Psoas muscle (tissue), 7 donors: ENCODE measurements at regions not wholly inside any gene's neighbourhood (a gene's known extent, or its start where the extent isn't known, plus 50 kb on each side); places are given as distances from the start of the nearest gene placed in this dataset.

Experiments
- ATAC-seq, 4 donors: fragments of 200-7000 bp; cut with Tn5 transposase; one replicate each; pipeline ENCODE4 v1.9.1; 2020; ENCODE audit warnings: moderate library complexity in 3 of 4, mild to moderate bottlenecking in 2 of 4
- DNase-seq, 2 donors: peaks; one replicate each; pipeline ENCODE4 v3.0.0-alpha.2; 2020
- H3K27ac ChIP-seq: fragments of 200-600 bp; one replicate; pipeline ENCODE4 v1.8.0; 2022
- H3K27me3 ChIP-seq, 3 donors: fragments of 200-600 bp in 1 of 3; one replicate each; pipeline versions ENCODE4 v1.6.1 to v1.8.0; 2013 to 2022; ENCODE audit warnings: low read length in 2 of 3, mild to moderate bottlenecking in 2 of 3, moderate library complexity in 1 of 3; ENCODE audit not compliant: insufficient read depth in 3 of 3
- H3K36me3 ChIP-seq, 2 donors: fragments of 200-600 bp in 1 of 2; one replicate each; pipeline versions ENCODE4 v1.6.1 to v1.8.0; 2013 to 2022; ENCODE audit warnings: low read depth in 1 of 2, mild to moderate bottlenecking in 1 of 2, moderate library complexity in 1 of 2; ENCODE audit not compliant: insufficient read depth in 1 of 2
- H3K4me1 ChIP-seq: fragments of 200-600 bp; one replicate; pipeline ENCODE4 v1.8.0; 2022
- H3K4me3 ChIP-seq: fragments of 200-600 bp; one replicate; pipeline ENCODE4 v1.8.0; 2022; ENCODE audit warnings: mild to moderate bottlenecking
- H3K9me3 ChIP-seq: fragments of 200-600 bp; one replicate; pipeline ENCODE4 v1.8.0; 2022
- WGBS, 3 donors: extraction: QIAGEN DNeasy Blood & Tissue Kit; methylation state at CpG; one replicate each; pipeline versions ENCODE4 v1.1.6 to v1.1.7; 2013; 5-methylcytosine and 5-hydroxymethylcytosine counted together
- intact Hi-C, 2 donors: fragments of 100-400 bp; cut with DNase I; formaldehyde crosslinking; loops; one replicate each; pipeline versions ENCODE4 v1.11.0 to v1.14.2; 2022
- TF ChIP-seq, protein P1 (sequence below): fragments of 200-600 bp; IDR thresholded peaks from one replicate; pipeline ENCODE4 v1.8.0; 2022; ENCODE audit warnings: antibody characterized with exemption
- donor health status: healthy with polysubstance abuse.
- donor health status: DM: no; HTN: no; CAD: no; lungs with moderate emphysema.
- donor health status: Bipolar disorder and iron deficiency.
- donor health status: healthy.
- donor health status: DM: yes; HTN: yes; CAD: no.
- donor health status: DM: no; HTN: no; CAD: no.
- donor health status: DM: yes; HTN: yes; CAD: no.

DNA sequence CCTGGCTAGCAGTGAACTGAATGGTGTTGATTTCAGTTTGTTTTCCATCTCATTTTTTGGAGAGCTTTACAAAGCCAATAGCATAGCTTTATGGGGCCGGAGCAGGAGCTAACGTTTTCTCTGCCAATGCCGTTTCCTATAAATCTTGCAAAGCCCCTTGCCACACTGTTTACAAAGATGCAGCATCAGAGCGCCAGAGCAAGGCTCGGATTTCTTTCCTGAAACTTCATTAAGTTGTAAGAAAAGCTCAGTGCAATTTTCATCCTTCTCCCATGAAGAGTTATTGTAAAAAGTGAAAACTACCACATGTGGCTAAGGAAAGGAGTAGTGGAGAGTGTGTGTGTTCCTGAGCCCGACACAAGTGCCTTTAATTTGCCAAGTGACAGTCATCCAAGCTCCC, 178.2 kb upstream of the GDNF start:
- no peaks in the 10 kb centered on the region for H3K27me3 ChIP-seq
- H3K36me3 ChIP-seq = no peaks in the 10 kb centered on the region
- no peaks in the 10 kb centered on the region for H3K9me3 ChIP-seq
- WGBS, 3 donors = 43 to 67% (median 60%) methylated on average over 6 of the region's 6 CpGs
- ATAC-seq = no peak
- no peak overlapping the region for H3K4me3 ChIP-seq
- H3K27ac ChIP-seq = no peak overlapping the region
- no peak for DNase-seq
- H3K4me1 ChIP-seq = peaks cover 5% of the 10 kb centered on the region
- TF ChIP-seq, protein P1, sequence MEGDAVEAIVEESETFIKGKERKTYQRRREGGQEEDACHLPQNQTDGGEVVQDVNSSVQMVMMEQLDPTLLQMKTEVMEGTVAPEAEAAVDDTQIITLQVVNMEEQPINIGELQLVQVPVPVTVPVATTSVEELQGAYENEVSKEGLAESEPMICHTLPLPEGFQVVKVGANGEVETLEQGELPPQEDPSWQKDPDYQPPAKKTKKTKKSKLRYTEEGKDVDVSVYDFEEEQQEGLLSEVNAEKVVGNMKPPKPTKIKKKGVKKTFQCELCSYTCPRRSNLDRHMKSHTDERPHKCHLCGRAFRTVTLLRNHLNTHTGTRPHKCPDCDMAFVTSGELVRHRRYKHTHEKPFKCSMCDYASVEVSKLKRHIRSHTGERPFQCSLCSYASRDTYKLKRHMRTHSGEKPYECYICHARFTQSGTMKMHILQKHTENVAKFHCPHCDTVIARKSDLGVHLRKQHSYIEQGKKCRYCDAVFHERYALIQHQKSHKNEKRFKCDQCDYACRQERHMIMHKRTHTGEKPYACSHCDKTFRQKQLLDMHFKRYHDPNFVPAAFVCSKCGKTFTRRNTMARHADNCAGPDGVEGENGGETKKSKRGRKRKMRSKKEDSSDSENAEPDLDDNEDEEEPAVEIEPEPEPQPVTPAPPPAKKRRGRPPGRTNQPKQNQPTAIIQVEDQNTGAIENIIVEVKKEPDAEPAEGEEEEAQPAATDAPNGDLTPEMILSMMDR = no peak
- intact Hi-C loops = no loop called here

DNA sequence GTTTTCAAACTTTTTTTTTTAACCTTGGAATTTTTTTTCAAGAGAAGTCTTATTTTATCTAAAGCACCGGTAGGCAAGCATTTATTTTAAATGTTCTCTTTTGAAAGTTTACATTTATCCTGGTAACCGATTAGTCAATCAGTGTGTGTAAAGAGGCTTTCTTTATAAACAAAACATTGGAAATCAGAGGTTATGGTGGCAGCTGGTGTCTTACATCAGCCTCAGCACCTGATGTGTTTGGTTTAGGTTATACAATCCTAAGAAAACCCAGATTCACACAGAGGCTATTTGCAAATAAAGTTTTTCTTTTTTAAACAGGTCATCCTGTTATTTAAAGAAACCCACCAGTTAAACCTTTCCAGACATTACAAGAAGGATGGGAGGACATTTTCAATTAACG, 173.3 kb upstream of the GDNF start:
- H3K36me3 ChIP-seq = no peaks in the 10 kb centered on the region
- no peaks in the 10 kb centered on the region for H3K27me3 ChIP-seq
- no peak overlapping the region for H3K27ac ChIP-seq
- TF ChIP-seq, protein P1 = no peak
- 74 to 82% (median 79%) methylated on average over 3 of the region's 3 CpGs for WGBS, 3 donors
- no peak for ATAC-seq
- no peaks in the 10 kb centered on the region for H3K9me3 ChIP-seq
- intact Hi-C loops = no loop called here
- peaks cover 18% of the 10 kb centered on the region for H3K4me1 ChIP-seq
- no peak for DNase-seq
- no peak overlapping the region for H3K4me3 ChIP-seq

DNA sequence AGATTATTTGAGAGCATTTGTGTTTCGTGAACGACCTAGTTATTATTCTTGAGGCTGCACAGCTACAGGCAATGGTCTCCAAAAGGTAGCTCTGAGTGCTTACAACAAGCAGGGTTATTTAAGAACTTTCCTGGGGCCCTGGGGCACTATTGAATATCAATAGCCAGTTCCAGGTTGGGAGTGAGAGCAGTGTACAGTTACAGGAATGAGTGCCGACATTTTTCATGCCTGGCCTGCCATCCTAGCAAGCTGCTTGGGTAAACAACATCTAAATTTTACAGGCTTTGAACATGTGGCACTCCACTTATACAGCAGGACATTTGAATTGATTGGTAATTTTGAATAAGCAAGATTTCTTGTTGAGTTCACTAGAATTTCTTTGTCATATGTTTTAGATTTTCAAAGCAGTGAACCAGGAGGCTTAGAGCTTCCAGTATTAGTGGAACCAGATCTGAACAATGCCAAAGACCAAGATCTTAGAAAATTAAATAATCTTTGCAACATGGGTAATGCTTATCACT, 171.9 kb upstream of the GDNF start:
- H3K27ac ChIP-seq = peak overlapping the region; percentile 39
- H3K4me1 ChIP-seq = peaks cover 13% of the 10 kb centered on the region
- no peaks in the 10 kb centered on the region for H3K27me3 ChIP-seq
- WGBS, 3 donors = 13 to 24% (median 14%) methylated on average over 3 of the region's 3 CpGs
- H3K36me3 ChIP-seq = no peaks in the 10 kb centered on the region
- H3K9me3 ChIP-seq = no peaks in the 10 kb centered on the region
- H3K4me3 ChIP-seq = peak overlapping the region; percentile 1
- intact Hi-C loops = no loop called here
- DNase-seq = no peak
- peak in 2 of 4 donors; percentile 36 to 51 for ATAC-seq
- TF ChIP-seq, protein P1 = no peak

DNA sequence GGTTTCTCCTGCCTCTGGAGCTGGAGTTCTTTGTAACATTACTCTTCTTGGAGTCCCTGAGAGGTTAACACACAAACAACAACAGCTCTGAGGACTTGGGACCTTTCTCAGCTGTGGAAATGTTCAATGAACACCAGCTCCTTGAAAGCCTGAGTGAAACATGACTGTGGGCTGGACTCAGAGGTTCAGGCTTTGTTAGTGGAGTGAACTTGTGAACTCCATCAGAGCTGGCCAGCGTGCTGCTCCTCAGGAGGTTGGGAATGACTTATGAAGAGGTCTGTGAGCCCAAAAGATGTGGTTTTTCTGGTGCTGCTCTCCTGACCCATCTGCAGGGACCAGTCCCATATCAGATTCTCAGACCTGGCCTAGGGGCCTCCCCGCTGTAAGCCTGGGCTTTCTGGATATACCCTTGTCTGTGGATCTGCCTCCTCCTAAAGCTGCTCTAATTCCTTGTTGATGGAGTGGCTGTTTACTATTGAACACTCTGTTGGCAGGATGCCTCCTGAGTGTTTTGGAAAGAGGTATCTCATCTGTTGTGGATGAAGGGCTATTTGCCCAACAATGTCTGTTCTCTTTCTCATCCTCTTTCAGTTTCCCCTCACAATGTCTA, 170.0 kb upstream of the GDNF start:
- H3K27ac ChIP-seq = no peak overlapping the region
- H3K4me1 ChIP-seq = peaks cover 13% of the 10 kb centered on the region
- ATAC-seq = no peak
- no peaks in the 10 kb centered on the region for H3K9me3 ChIP-seq
- no peaks in the 10 kb centered on the region for H3K36me3 ChIP-seq
- no peak overlapping the region for H3K4me3 ChIP-seq
- 73 to 80% (median 74%) methylated on average over 2 of the region's 2 CpGs for WGBS, 3 donors
- H3K27me3 ChIP-seq = no peaks in the 10 kb centered on the region
- TF ChIP-seq, protein P1 = no peak
- no peak for DNase-seq
- intact Hi-C loops = no loop called here

DNA sequence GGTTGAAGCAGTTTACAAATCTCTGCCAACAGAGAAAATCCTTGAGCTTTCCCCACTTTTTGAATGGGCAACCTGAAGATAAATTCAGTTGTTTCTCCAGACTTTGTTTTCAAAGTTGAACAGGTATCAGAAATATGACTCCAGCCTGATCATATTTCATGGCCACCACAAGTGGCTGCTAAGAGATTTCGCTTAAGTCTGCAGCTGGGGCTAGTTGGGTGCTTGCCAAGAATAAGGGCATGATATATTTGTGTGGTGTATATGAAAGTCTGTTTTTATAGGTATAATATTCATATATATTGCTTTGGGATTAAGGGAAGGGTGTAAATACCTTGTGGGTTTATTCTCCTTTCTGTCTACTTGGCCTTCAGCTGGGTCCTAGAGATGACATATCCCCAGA, 168.4 kb upstream of the GDNF start:
- ATAC-seq (no peak), DNase-seq (no peak)
- Histone ChIP-seq H3K27ac (no peak overlapping the region), H3K4me1 (peaks cover 13% of the 10 kb centered on the region), H3K27me3 (no peaks in the 10 kb centered on the region), H3K9me3 (no peaks in the 10 kb centered on the region), H3K4me3 (no peak overlapping the region), H3K36me3 (no peaks in the 10 kb centered on the region)
- TF ChIP-seq, protein P1 = no peak
- intact Hi-C loops = no loop called here
- 16 to 34% (median 19%) methylated on average over 1 of the region's 1 CpG for WGBS, 3 donors
